ENCODE measurements at regions not wholly inside any gene's neighbourhood (a gene's known extent, or its start where the extent isn't known, plus 50 kb on each side); places are given as distances from the start of the nearest gene placed in this dataset.

- H3K79me2 ChIP-seq (ENCODE audit: insufficient read depth): no peaks in the 10 kb centered on the region
- no peaks in the 10 kb centered on the region for H3K9me2 ChIP-seq (ENCODE audit: insufficient read depth)
- TF ChIP-seq EZH2phosphoT487 (IDR thresholded peaks at IDR 0.05; ENCODE audit: insufficient read depth, low read depth): no peak
- no peak for TF ChIP-seq EZH2 (IDR thresholded peaks at IDR 0.05; ENCODE audit: insufficient read depth, poor library complexity, severe bottlenecking)
- H3K4me2 ChIP-seq (ENCODE audit: unreplicated experiment): no peak overlapping the region
- no peak overlapping the region for H3K27ac ChIP-seq
- no peak overlapping the region for H3K4me3 ChIP-seq
- H3K4me1 ChIP-seq (ENCODE audit: insufficient read depth): no peaks in the 10 kb centered on the region
- no peak overlapping the region for H2AFZ ChIP-seq
- H3K9me3 ChIP-seq (ENCODE audit: low read depth): no peaks in the 10 kb centered on the region
- in situ Hi-C loops (cut with MboI): loop anchor here (25.0 kb wide), 1 partner anchor 1140 kb away; no protein-coding TSS in a partner anchor
- H4K20me1 ChIP-seq (ENCODE audit: insufficient read depth): no peaks in the 10 kb centered on the region
- WGBS, 2 experiments (ENCODE audit: low coverage in 1 of 2, low lambda C conversion rate in 2 of 2, missing lambda C conversion rate in 2 of 2): 66 to 69% methylated on average over 2 of the region's 2 CpGs
- no peaks in the 10 kb centered on the region for H3K36me3 ChIP-seq (ENCODE audit: low read depth)
- no peak overlapping the region for H3K9ac ChIP-seq
- H3K27me3 ChIP-seq (replicated peaks; ENCODE audit: insufficient read depth): no peaks in the 10 kb centered on the region
- no peak for DNase-seq
- no peaks in the 10 kb centered on the region for H3F3A ChIP-seq (ENCODE audit: insufficient read depth)
Observed at GRCh38 chr4:129327637-129328036, 231.7 kb downstream of the C4orf33 start.

- Histone ChIP-seq H3K27me3 (replicated peaks; ENCODE audit: insufficient read depth) (no peaks in the 10 kb centered on the region), H2AFZ (no peak overlapping the region), H3F3A (ENCODE audit: insufficient read depth) (no peaks in the 10 kb centered on the region), H3K9me2 (ENCODE audit: insufficient read depth) (no peaks in the 10 kb centered on the region), H3K4me2 (ENCODE audit: unreplicated experiment) (no peak overlapping the region), H3K27ac (no peak overlapping the region), H3K4me1 (ENCODE audit: insufficient read depth) (no peaks in the 10 kb centered on the region), H3K9ac (no peak overlapping the region), H3K79me2 (ENCODE audit: insufficient read depth) (no peaks in the 10 kb centered on the region), H3K36me3 (ENCODE audit: low read depth) (no peaks in the 10 kb centered on the region), H3K9me3 (ENCODE audit: low read depth) (no peaks in the 10 kb centered on the region), H4K20me1 (ENCODE audit: insufficient read depth) (no peaks in the 10 kb centered on the region), H3K4me3 (no peak overlapping the region)
- DNase-seq: no peak
- no peak for TF ChIP-seq EZH2 (IDR thresholded peaks at IDR 0.05; ENCODE audit: insufficient read depth, poor library complexity, severe bottlenecking)
- no peak for TF ChIP-seq EZH2phosphoT487 (IDR thresholded peaks at IDR 0.05; ENCODE audit: insufficient read depth, low read depth)
- WGBS, 2 experiments (ENCODE audit: low coverage in 1 of 2, low lambda C conversion rate in 2 of 2, missing lambda C conversion rate in 2 of 2): 15 to 21% methylated on average over 3 of the region's 3 CpGs
- in situ Hi-C loops (cut with MboI): loop anchor here (25.0 kb wide), 1 partner anchor 1141 kb away; no protein-coding TSS in a partner anchor
Observed at GRCh38 chr4:129328162-129328561, 232.2 kb downstream of the C4orf33 start.

- H3K27ac ChIP-seq: no peak overlapping the region
- no peak overlapping the region for H3K9ac ChIP-seq
- no peaks in the 10 kb centered on the region for H3K9me2 ChIP-seq (ENCODE audit: insufficient read depth)
- DNase-seq: no peak
- H3K9me3 ChIP-seq (ENCODE audit: low read depth): no peaks in the 10 kb centered on the region
- H3K79me2 ChIP-seq (ENCODE audit: insufficient read depth): no peaks in the 10 kb centered on the region
- 0 out of 2 replicates have a peak, but pooled peaks cover 8% of the 10 kb centered on the region for H3K27me3 ChIP-seq (replicated peaks; ENCODE audit: insufficient read depth)
- no peak for TF ChIP-seq EZH2phosphoT487 (IDR thresholded peaks at IDR 0.05; ENCODE audit: insufficient read depth, low read depth)
- no peaks in the 10 kb centered on the region for H3K4me1 ChIP-seq (ENCODE audit: insufficient read depth)
- H2AFZ ChIP-seq: no peak overlapping the region
- H3K4me3 ChIP-seq: no peak overlapping the region
- no peaks in the 10 kb centered on the region for H3F3A ChIP-seq (ENCODE audit: insufficient read depth)
- no peaks in the 10 kb centered on the region for H4K20me1 ChIP-seq (ENCODE audit: insufficient read depth)
- H3K36me3 ChIP-seq (ENCODE audit: low read depth): no peaks in the 10 kb centered on the region
- no peak overlapping the region for H3K4me2 ChIP-seq (ENCODE audit: unreplicated experiment)
- in situ Hi-C loops (cut with MboI): loop anchor here (25.0 kb wide), 1 partner anchor 1147 kb away; no protein-coding TSS in a partner anchor
Observed at GRCh38 chr4:129334136-129334535, 238.2 kb downstream of the C4orf33 start.

GRCh38 chr4:129335276-129335675 lies 239.3 kb downstream of the C4orf33 start:
- no peak overlapping the region for H2AFZ ChIP-seq
- no peak overlapping the region for H3K4me2 ChIP-seq (ENCODE audit: unreplicated experiment)
- TF ChIP-seq EZH2phosphoT487 (IDR thresholded peaks at IDR 0.05; ENCODE audit: insufficient read depth, low read depth) (no peak), EZH2 (IDR thresholded peaks at IDR 0.05; ENCODE audit: insufficient read depth, poor library complexity, severe bottlenecking) (no peak)
- H3K9me2 ChIP-seq (ENCODE audit: insufficient read depth): no peaks in the 10 kb centered on the region
- no peaks in the 10 kb centered on the region for H3F3A ChIP-seq (ENCODE audit: insufficient read depth)
- H3K4me3 ChIP-seq: no peak overlapping the region
- 52% methylated on average over 7 of the region's 7 CpGs for WGBS, 2 experiments (ENCODE audit: low coverage in 1 of 2, low lambda C conversion rate in 2 of 2, missing lambda C conversion rate in 2 of 2)
- no peaks in the 10 kb centered on the region for H4K20me1 ChIP-seq (ENCODE audit: insufficient read depth)
- 0 out of 2 replicates have a peak, but pooled peaks cover 8% of the 10 kb centered on the region for H3K27me3 ChIP-seq (replicated peaks; ENCODE audit: insufficient read depth)
- no peak overlapping the region for H3K9ac ChIP-seq
- H3K9me3 ChIP-seq (ENCODE audit: low read depth): no peaks in the 10 kb centered on the region
- no peaks in the 10 kb centered on the region for H3K36me3 ChIP-seq (ENCODE audit: low read depth)
- no peak overlapping the region for H3K27ac ChIP-seq
- no peak for DNase-seq
- no peaks in the 10 kb centered on the region for H3K79me2 ChIP-seq (ENCODE audit: insufficient read depth)
- in situ Hi-C loops (cut with MboI): loop anchor here (25.0 kb wide), 1 partner anchor 1148 kb away; no protein-coding TSS in a partner anchor
- no peaks in the 10 kb centered on the region for H3K4me1 ChIP-seq (ENCODE audit: insufficient read depth)

GRCh38 chr4:129335818-129336217 lies 239.9 kb downstream of the C4orf33 start:
- H3K79me2 ChIP-seq (ENCODE audit: insufficient read depth): no peaks in the 10 kb centered on the region
- H3K36me3 ChIP-seq (ENCODE audit: low read depth): no peaks in the 10 kb centered on the region
- H3K9ac ChIP-seq: no peak overlapping the region
- no peaks in the 10 kb centered on the region for H3K9me3 ChIP-seq (ENCODE audit: low read depth)
- H3K9me2 ChIP-seq (ENCODE audit: insufficient read depth): no peaks in the 10 kb centered on the region
- H3K4me3 ChIP-seq: no peak overlapping the region
- 22 to 25% methylated on average over 5 of the region's 5 CpGs for WGBS, 2 experiments (ENCODE audit: low coverage in 1 of 2, low lambda C conversion rate in 2 of 2, missing lambda C conversion rate in 2 of 2)
- H3K4me2 ChIP-seq (ENCODE audit: unreplicated experiment): no peak overlapping the region
- H2AFZ ChIP-seq: no peak overlapping the region
- no peak for TF ChIP-seq EZH2phosphoT487 (IDR thresholded peaks at IDR 0.05; ENCODE audit: insufficient read depth, low read depth)
- no peak for TF ChIP-seq EZH2 (IDR thresholded peaks at IDR 0.05; ENCODE audit: insufficient read depth, poor library complexity, severe bottlenecking)
- H3K27me3 ChIP-seq (replicated peaks; ENCODE audit: insufficient read depth): 0 out of 2 replicates have a peak, but pooled peaks cover 8% of the 10 kb centered on the region
- in situ Hi-C loops (cut with MboI): loop anchor here (25.0 kb wide), 1 partner anchor 1149 kb away; no protein-coding TSS in a partner anchor
- no peak overlapping the region for H3K27ac ChIP-seq
- no peaks in the 10 kb centered on the region for H3K4me1 ChIP-seq (ENCODE audit: insufficient read depth)
- H4K20me1 ChIP-seq (ENCODE audit: insufficient read depth): no peaks in the 10 kb centered on the region
- no peak for DNase-seq
- H3F3A ChIP-seq (ENCODE audit: insufficient read depth): no peaks in the 10 kb centered on the region

Measured in GM23248 (cell line).